LoVo (cell line): ENCODE measurements at regions not wholly inside any gene's neighbourhood (a gene's known extent, or its start where the extent isn't known, plus 50 kb on each side); places are given as distances from the start of the nearest gene placed in this dataset.

Experiments used
- DNase-seq: peaks from one replicate; pipeline ENCODE4 v3.0.0-alpha.2; 2016; ENCODE audit warnings: low spot score

DNA sequence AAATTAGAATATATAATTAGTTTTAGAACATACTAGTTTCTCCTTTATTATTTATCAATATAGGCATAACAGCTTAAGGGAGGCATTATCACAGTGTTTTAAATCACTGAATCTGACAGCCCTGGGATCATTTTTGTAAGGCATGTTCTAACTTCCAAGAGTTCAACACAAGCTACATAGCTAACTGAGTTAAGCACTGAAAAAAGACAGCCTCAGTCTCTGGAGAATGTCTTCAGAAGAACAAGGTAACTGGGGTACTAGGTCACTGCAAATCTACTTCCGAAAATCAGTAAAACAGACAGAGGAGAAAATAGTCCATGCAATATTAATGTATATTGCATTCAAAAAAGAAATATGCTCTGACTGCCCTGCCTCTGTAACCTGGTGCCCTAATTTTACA is 502.1 kb downstream of the RFC3 start:
- DNase-seq, result no peak

DNA sequence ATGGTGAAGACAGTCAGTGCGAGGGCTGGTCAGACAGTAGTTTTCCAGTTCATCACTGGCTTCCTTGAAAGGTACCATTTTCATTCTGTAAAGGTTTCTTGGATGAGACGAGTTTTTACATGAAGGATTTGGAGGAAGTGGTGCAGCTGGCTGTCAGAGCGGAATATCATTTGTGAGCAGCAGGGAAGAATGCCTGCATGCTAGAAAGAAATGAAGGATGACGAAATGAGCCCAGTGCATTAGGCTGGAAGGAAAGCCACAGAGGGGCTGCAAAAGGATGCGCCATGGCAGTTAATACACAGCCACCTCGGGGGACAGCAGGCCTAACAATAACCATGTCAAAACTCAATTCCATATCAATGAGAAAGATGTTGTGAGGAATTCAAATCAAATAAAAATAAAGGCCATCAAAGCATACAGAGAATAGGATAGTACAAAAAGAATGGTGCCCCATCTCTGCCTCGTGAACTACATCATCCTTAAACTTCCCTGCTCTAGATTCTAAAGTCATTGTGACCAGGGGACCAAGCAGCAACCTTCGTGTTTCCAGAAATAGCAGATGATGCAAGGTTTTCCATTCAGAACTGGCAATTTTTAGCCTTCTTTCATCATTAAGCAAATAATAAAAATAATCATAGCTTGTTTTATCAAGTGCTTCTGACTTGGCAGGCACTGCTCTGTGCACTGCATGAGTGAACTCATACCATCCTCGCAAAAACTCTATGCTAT is 504.2 kb downstream of the RFC3 start:
- no peak for DNase-seq

DNA sequence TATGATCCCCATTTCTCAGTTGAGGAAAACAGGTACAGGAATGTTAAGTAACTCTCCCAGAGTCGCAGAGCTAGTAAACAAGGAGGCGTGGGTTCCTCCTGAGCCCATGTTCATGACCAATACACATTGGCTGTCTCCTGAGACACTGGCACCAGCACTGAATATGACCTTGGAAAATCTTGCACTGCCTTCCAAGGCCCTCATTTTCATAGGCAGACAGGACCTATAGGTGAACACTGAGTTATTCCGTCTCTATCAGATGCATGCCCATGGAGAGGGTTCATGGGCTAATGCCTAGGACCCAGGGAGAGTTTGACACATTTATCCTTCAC is 504.8 kb downstream of the RFC3 start:
- DNase-seq, result no peak

DNA sequence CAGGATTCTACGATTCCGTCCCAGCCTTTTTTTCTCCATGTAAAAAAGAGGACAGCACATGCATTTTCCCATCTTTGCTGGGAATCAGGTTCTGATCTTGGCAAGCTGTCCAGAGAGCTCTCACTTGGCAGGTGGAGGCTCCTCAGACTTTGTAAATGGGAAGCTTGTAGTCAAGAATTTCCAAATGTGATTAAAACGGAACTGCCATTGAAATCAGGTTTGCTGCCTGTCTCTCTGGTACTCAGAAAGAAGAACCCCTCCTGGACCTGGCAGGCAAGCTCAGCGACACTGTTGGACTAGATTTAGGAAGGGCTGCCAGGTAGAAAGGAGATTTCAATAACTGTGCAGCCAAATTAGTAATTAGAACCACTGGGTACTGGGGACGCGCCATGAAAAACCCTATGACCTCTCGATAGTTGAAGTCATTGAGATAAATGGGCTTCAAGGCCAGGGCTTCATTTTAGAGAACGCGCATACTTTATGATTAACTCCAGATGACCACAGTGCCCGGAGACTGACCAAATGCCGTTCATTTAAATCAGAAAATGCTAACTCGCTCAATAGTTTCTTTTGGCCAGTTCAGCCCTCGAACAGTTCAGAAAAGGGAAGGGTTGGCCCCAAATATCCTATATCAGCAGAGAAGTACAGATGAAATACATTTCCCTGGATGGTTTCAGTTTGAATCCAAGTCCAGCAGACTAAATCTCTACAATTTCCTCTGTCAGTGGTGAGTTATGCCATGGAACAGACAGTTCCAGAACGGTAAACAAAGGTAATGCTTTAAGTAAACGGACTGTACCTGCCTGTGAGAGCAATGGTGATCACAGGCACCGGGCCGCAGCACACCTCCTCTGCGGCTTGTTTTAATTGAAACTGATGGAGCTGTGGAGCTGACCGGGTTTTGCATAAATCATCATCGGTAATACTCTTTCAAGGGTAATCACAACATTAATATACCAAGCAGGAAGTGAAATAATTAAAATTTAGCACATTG is 517.4 kb downstream of the RFC3 start:
- DNase-seq, result no peak

DNA sequence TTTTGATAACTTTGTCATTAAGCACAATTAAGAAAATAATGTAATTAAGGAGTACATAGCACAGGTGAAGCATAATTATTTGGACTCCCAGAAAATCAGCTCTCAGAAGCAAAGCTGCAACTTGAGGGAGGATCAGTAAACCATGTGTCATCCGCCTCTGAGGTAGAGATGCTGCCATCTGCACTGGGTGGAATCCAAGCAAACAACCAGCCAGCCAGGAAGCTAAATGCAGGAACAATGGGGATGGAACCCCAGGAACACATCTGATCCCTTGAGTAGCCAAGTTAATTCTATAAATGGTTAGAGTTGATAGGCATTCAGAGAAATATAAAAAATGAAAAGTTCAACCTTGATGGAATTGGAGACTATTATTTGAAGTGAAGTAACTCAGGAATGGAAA is 520.2 kb downstream of the RFC3 start:
- DNase-seq, result no peak

DNA sequence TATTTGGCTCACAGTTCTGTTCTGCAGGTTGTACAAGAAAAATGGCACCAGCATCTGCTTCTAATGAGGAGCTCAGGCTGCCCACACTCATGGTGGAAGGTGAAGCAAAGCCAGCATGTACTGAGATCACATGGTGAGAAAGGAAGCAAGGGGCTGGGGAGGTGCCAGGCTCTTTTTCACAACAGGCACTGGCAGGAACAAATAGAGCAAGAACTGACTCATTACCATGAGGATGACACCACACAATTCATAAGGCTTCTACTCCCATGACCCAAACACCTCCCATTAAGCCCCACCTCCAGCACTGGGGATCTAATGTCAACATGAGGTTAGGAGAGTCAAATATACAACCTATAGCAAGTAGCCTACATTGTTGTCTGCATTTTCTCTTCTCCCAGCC is 522.6 kb downstream of the RFC3 start:
- DNase-seq, result no peak

DNA sequence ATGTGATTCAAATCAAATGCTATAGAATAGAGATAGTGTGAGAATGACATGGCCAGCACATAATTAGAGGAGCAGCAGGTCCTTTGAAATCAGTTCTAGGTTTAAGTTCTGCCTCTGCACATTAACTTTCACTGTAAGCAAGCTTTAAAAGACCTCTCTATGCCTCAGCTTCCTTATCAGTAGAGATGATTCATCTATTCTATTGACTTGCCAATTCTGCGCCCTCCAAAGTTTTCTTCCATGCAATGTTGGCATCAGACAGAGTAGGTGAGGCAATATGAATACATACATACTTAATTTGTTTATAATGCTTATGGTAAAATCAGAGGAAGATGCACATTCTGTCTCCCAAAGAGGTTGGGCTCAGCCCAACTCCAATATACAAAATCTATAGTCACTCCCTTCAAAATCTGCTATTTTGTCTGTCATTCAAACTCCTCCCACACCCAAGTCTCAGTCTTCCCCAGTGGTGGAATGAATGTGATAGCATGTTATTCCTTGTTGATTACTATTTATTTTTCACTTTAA is 525.5 kb downstream of the RFC3 start:
- no peak for DNase-seq

DNA sequence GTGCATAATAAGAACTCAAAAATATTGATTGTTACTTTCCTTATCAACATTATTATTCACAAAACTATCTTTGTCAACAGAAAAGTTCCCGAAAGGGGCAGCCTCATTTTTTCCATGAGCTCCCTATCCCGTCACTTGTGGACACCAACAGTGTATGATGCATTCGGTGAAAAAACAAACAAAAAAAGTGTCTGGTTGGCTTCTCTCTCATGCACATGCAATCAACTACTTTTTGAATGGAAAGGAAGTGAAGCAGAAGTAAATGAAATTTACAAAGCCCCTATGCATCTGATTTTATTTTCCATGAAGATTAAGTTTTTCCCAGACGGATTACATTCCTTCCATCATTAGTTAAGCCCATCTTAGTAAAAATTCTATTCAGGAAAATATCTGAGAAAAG is 526.9 kb downstream of the RFC3 start:
- no peak for DNase-seq

DNA sequence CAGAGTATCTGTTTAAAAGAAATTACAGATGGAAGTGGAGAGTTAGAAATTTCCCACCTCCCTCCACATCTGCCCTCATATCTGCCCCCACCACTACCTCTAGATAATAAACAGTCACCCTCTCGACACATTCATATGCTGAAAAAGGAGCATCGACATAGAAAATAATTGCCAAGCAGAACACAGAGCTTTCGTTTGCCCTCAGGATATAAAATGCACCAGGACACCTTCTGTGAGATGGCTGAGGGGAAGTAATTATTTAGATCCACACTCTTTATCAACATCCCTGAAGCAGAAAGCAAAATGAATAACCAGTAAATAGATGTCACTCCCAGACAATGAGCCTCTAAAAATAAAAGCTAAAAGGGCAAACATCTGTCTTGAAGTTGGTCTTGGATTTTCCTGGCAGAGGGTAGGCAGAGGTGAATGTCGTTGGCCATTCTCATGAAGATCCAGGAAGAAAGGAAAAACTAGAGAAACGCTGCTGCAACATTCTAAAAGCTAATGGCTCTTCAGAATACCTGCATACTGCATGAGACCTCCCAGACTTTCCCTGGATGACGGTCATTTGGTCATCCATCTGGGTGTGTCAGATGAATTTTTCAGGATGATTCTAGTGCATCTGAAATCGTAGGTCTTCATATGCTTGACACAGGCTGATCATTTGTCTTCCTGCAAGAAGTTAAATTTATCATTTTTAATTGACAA is 527.5 kb downstream of the RFC3 start:
- no peak for DNase-seq

DNA sequence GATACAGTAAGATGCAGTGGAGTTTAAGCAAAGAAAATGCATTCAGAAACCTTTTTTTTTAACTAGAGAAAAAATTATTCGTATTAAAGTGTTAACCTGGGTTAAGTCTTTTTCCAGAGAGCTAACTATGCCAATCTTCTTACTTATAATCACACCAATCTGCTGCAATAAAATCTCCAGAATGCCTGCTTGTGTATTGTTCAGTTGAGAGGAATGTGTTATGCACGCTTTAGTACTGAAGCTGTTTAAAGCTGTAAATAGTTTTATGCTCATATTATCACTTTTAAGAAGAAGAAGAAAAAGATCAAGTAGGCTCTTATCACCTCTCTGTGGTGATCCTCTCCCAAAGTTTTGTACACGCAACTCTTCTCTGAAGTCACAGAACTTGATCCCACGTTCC is 528.7 kb downstream of the RFC3 start:
- DNase-seq, result no peak

DNA sequence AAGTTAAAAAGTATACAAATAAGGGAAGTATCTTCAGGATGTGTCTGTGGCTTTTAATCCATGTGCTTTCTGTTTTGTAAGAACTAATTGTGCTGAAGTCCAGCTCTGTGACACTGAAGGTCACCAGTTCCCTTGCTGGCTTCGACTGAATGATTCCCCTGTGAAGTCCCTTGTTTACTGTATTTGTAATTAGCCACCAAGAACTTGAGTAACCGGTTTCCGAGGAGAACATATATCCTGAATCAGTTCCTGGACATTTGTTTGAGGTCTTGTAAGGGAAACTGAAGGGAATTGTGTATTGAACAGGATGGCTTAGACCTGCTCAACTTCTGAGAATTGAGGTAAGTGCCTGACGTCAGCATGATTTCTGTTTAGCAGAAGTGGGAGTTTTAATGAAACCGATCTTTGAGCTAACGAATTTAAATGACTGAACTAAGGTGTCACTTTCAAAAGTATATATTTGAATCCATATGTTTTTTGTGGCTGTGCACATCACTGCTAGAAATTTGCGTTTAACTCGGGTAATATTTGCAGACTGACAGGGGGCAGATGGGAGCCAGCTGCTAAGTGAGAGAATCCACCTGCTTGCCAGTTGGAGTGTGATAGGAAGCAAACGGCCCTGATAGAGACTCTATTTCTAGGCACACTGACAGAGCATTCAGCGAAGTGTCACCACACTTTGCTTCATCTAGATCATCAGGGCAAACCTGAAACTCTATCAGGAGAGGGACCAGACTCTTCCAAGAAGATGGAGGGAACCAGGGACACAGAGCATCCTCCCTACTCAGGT is 530.0 kb downstream of the RFC3 start:
- DNase-seq, result peak; percentile 50

DNA sequence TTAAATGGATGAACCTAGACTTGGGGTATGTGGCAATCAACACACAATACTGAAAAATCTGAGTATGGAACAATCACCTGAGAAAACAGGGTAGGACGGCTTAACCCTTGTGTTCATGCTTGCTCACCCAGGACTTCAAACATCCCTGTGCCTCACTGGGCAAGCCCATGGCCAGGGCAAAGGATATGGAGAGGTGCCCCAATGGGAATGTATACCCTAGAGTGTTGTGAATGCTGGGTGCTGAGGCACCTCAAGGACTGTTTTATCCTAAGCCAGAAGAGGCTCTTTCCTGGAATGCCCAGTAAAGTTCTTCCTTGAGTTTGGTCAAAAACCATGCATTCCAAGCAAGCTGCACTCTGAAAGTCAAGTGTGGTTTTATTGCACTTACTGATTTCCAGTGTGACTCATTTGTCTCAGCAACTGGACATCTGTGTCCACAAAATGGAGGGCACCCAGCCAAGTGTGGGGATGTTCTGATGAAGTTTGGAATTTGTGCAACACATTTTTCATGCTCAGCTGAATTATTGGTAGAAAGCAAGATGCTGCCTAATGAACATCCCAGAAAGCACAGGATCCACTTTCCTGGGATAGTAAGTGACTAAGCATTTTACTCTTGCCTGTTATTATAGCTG is 531.3 kb downstream of the RFC3 start:
- no peak for DNase-seq

DNA sequence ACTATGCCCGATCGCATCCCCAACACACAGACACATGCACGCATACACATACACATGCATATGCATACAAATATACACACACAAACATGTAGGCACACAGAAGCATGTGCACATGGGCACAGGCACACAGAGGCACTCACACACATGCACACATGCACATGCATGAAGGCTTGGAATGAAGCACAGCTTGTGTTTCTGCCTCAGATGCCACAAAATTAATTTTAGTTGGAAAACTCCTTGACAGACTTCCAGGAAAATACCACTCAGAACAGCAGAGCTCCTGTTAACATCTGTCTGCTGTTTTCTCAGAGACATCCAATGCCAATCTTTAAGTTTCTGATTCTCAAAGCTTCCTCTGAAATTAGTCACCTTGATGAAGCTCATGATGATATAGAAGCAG is 532.7 kb downstream of the RFC3 start:
- DNase-seq, result no peak

DNA sequence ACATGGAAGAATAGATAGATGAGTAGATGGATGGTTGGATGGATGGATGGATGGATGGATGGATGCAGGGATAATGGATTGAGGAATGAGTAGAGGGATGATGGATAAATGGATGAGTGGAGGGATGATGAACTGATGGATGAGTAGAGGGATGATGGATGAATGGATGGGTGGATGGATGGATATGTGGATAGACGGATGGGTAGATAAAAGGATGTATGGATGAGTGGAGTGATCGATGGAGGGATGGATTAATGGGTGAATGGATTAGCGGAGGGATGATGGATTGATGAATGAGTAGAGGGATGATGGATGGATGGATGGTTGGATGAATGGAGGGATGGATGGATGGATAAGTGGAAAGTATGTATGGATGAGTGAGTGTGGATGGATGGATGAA is 533.2 kb downstream of the RFC3 start:
- no peak for DNase-seq

DNA sequence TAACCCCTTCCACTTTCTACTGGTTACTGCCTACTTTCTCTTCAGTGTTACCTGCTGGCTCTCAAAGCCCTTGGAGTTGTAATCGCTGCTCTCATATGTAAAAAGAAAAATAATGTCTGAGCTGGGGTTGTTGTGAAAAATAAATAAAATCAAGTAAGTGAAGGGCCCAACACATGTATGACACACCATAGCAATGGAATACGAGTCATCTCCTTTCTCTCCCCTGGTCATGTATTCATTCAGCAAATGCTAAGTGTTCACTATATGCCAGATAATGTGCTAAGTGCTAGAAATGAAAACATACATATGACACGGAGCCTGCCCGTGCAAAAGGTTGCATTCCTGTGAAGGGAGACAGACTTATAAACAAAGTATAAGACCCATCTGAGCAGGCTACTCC is 535.0 kb downstream of the RFC3 start:
- no peak for DNase-seq

DNA sequence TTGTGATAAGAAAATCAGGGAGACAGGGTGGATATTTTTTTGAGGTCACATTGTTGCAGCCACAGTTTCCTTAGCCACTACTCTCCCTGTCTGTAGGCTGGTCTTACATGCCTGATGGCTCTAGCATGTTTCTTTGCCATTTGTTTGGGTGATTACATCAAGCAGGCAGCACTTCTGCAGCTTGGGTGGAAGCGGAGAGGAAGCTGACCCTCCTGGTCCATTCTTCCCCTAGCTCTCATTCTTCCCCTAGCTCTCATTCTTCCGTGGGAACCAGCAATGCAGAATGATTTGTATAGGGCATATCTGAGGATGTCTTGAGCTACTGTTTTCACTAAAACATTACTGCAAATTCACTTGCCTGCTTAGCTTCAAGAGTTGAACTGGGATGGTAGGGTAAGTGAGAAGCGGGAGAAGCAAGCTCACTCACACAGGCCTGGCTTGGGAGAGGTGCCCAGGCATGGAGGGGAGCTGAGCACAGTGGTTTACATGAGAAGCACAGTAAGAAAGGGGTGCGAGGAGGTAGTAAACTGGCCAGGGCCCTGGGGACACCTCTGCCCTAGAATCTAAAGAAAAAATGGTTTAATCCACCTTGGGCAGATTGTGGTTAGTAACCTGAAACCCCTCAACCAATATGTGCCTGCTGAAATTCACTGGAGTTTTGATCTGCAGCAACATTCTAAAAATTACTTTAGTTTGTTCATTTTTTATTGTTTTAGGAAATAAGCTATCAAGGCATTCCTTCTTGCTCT is 538.9 kb downstream of the RFC3 start:
- DNase-seq, result no peak

DNA sequence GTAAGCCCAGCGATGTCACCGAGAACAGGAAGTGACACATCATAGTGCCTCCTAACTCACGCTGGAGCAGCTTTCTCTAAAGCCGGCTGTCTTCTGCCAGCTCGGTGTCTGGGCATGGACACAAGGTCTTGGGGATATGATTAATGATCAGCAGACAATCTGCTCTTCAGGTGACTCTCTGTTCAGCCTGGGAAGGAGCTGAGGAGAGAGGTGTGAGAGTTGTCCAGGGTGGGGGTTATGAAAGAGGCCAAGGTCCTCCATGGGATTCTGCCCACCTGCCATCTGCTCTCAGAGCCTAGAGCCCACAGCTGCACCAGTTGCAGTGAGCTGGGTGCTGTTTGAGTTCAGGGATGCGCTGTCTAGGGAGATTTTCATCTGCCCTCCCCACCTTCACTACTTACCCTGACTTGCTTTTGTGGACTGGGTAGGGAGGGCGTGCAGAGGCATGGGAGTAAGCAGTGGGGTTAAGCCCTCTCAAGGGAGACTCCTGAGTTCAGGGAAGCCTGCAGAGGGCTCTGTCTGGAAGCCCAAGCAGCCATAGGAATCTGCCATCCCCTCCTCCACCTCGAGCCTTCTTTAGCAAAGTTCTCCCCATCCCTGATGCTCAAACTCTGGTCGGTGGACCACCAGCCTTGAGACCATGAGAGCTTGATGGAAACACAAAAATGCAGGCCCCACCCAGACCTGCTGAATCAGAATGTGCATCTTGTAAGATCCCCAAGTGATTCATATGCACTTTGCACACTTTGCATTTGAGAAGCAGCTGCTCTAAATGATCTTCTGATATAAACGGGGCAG is 539.7 kb downstream of the RFC3 start:
- no peak for DNase-seq

DNA sequence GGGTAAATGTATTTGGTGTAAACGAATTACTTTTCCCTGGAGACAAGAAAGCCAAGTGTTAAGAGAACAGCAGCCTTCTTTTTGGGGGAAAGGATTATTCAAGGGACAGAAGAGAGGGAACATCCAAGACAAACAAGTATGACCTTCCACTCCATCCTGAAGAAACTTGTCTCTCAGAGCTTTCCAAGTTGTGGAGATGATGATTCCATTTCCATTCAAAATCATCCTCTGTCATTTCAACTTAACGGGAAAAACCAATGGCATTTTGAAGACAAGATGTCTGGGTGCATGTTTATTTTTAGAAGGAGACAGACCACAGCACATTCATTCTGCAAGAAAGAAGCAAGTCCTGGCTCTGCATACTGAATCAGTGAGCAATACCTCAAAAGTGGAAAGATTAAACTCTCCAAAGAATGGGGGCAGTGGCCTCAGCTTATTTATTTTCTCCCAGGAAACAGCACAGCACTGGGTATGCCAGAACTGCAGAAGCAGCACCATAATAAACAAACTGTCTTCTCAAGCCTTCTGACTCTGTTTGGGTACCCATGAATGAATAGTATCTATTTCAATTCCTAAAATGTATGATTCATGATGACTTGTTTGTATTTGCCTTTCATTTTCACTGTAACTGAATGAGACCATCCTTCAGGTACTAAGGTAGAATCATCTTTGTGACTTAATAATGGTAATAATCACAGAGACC is 541.0 kb downstream of the RFC3 start:
- no peak for DNase-seq

DNA sequence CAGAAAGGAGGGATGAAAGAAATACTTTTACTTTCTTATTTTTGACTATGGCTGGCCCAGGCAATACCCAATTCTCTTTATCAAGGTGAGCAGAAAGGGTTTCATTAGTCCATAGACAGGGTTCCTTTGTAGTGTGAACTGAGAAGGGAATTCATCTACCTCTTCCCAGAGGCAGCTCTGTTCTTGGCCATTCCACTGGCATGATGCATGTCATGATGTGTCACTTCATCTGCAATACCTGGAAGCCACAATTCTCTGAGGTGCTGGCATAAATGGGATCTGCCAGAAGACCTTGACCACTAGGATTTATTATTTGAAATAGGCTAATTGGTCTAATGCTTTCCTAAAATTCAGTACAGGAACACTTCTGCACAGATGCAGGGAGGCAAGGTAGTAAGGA is 542.8 kb downstream of the RFC3 start:
- no peak for DNase-seq
